ENCODE measurements at regions not wholly inside any gene's neighbourhood (a gene's known extent, or its start where the extent isn't known, plus 50 kb on each side); places are given as distances from the start of the nearest gene placed in this dataset.

- DNase-seq (no peak), FAIRE-seq (no peak), ATAC-seq (no peak)
- 75 to 91% methylated on average over 5 of the region's 5 CpGs for WGBS, 2 donors
- no peak for TF ChIP-seq CTCF (IDR thresholded peaks at IDR 0.05)
- Histone ChIP-seq H3K9me3 (no peaks in the 10 kb centered on the region), H3K27ac (no peak overlapping the region), H3K4me3 (no peak overlapping the region), H3K27me3 (no peaks in the 10 kb centered on the region), H3K4me1 (no peaks in the 10 kb centered on the region), H3K36me3 (no peaks in the 10 kb centered on the region)
- intact Hi-C loops (cut with DNase I) = no loop called here
These were observed 112.6 kb upstream of the DYRK2 start for GRCh38 chr12:67535971-67536370.

- H3K9me3 ChIP-seq = no peaks in the 10 kb centered on the region
- H3K27me3 ChIP-seq = no peaks in the 10 kb centered on the region
- H3K27ac ChIP-seq = no peak overlapping the region
- ATAC-seq = no peak
- WGBS, 2 donors = 73 to 84% methylated on average over 9 of the region's 9 CpGs
- intact Hi-C loops (cut with DNase I) = no loop called here
- H3K4me3 ChIP-seq = no peak overlapping the region
- TF ChIP-seq CTCF (IDR thresholded peaks at IDR 0.05) = no peak
- DNase-seq = no peak
- no peaks in the 10 kb centered on the region for H3K4me1 ChIP-seq
- no peaks in the 10 kb centered on the region for H3K36me3 ChIP-seq
- FAIRE-seq = no peak
These were observed 109.2 kb upstream of the DYRK2 start for GRCh38 chr12:67539329-67539728.

GRCh38 chr12:67539946-67540345, 108.6 kb upstream of the DYRK2 start:
- H3K9me3 ChIP-seq = no peaks in the 10 kb centered on the region
- no peaks in the 10 kb centered on the region for H3K36me3 ChIP-seq
- H3K4me3 ChIP-seq = no peak overlapping the region
- ATAC-seq (no peak), DNase-seq (no peak), FAIRE-seq (no peak)
- TF ChIP-seq CTCF (IDR thresholded peaks at IDR 0.05) = no peak
- 93 to 97% methylated on average over 3 of the region's 3 CpGs for WGBS, 2 donors
- intact Hi-C loops (cut with DNase I) = no loop called here
- no peaks in the 10 kb centered on the region for H3K27me3 ChIP-seq
- H3K4me1 ChIP-seq = no peaks in the 10 kb centered on the region
- no peak overlapping the region for H3K27ac ChIP-seq

- WGBS, 2 donors = 66 to 72% methylated on average over 8 of the region's 8 CpGs
- no peak for TF ChIP-seq CTCF (IDR thresholded peaks at IDR 0.05)
- intact Hi-C loops (cut with DNase I) = no loop called here
- ATAC-seq (no peak), FAIRE-seq (no peak), DNase-seq (no peak)
- H3K27ac ChIP-seq = no peak overlapping the region
- H3K4me1 ChIP-seq = no peaks in the 10 kb centered on the region
- H3K36me3 ChIP-seq = no peaks in the 10 kb centered on the region
- no peaks in the 10 kb centered on the region for H3K27me3 ChIP-seq
- no peak overlapping the region for H3K4me3 ChIP-seq
- H3K9me3 ChIP-seq = no peaks in the 10 kb centered on the region
These were observed 107.5 kb upstream of the DYRK2 start for GRCh38 chr12:67540920-67541624.

GRCh38 chr12:67541625-67541991, 106.9 kb upstream of the DYRK2 start:
- no peaks in the 10 kb centered on the region for H3K9me3 ChIP-seq
- H3K4me1 ChIP-seq = no peaks in the 10 kb centered on the region
- H3K27me3 ChIP-seq = no peaks in the 10 kb centered on the region
- no peak overlapping the region for H3K4me3 ChIP-seq
- intact Hi-C loops (cut with DNase I) = no loop called here
- FAIRE-seq (no peak), DNase-seq (peak in 1 of 6 donors; percentile 19), ATAC-seq (no peak)
- TF ChIP-seq CTCF (IDR thresholded peaks at IDR 0.05) = no peak
- H3K36me3 ChIP-seq = no peaks in the 10 kb centered on the region
- no peak overlapping the region for H3K27ac ChIP-seq
- 52 to 53% methylated on average over 3 of the region's 3 CpGs for WGBS, 2 donors
